ENCODE measurements at regions not wholly inside any gene's neighbourhood (a gene's known extent, or its start where the extent isn't known, plus 50 kb on each side); places are given as distances from the start of the nearest gene placed in this dataset.
"Not testable (repeated sequence)": the region's sequence is repeated elsewhere in the genome, so short reads cannot be mapped to it uniquely, and the experiment has no call there.

- no peak for DNase-seq (ENCODE audit: low read depth)
These were observed 55.2 kb downstream of the RTL3 start for GRCh38 chrX:78603908-78604307.

GRCh38 chrX:78595901-78596502 is 63.1 kb downstream of the RTL3 start:
- DNase-seq (ENCODE audit: low read depth) = no peak

DNA sequence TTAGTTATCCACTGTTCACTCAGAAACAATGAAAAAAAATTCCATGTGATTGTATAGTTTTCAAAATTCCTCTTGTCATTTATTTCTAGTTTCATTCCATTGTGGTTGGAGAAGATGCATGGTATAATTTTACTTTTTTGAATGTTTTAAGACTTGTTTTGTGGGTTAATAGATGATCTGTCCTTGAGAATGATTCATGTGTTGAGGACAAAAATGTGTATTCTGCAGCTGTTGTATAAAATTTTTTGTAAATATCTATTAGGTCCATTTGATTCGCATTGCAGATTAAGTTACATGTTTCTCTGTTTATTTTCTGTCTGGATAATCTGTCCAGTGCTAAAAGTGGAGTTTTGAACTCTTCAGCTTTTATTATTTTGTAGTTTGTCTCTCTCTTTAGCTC is 65.4 kb downstream of the RTL3 start:
- no peak for DNase-seq (ENCODE audit: low read depth)

DNA sequence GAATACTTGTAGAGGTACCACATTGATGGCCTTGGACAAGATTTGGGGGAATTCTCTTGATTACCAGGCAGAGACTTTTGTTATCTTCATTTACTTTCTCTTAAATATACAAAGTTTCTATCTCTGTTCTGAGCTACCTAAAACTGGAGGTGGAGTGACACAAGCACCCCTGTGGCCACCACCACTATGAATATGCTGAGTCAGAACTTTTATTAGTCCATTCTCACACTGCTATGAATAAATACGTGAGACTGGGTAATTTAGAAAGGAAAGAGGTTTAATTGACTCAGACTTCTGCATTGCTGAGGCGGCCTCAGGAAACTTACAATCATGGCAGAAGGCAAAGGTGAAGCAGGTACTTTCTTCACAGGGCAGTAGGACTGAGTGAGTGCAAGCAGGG is 67.1 kb downstream of the RTL3 start:
- no peak for DNase-seq (ENCODE audit: low read depth)

DNA sequence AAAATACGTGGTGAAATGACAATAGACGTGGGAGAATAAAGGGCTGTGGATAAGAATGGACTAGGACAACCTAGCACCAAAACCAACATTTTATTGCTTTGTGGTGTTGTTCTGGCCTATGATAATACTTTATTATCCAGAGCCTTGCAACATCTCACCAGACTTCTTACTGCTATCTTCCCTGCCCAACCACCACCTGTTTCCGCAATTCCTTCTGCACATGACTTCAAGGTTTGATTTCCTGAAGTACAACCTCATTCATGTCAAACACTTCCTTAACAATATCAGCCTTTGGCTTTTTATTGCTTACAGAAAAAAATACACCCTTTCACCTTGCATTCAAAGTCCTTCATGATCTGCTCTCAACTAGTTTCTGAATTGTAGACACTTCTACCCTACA is 84.8 kb downstream of the RTL3 start:
- no peak for DNase-seq (ENCODE audit: low read depth)

- no peak for DNase-seq (ENCODE audit: low read depth)
These were observed 85.5 kb downstream of the RTL3 start for GRCh38 chrX:78573630-78574029.

DNA sequence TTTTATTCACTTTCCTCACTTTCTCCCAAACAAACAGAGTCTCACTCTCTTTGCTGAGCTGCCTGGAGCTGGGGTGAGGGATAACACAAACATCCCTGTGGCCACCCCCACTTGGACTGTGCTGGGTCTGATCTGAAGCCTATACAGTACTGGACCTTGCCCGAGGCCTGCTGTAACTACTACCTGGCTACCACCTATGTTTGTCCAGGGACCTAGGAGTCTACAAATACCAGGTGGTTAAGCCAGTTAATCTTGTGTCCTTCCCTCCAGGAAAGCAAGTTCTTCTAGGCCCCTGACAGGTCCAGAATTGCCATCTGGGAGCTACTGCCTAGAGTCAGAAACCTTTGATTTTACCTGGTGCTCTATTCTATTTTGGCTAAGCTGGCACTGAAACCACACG is 87.3 kb downstream of the RTL3 start:
- no peak for DNase-seq (ENCODE audit: low read depth)

- DNase-seq (ENCODE audit: low read depth) = no peak
These were observed 103.6 kb downstream of the RTL3 start for GRCh38 chrX:78555401-78555980.

GRCh38 chrX:78552628-78553027 is 106.5 kb downstream of the RTL3 start:
- not testable (repeated sequence) for DNase-seq (ENCODE audit: low read depth)

- DNase-seq (ENCODE audit: low read depth) = no peak
These were observed 111.1 kb downstream of the RTL3 start for GRCh38 chrX:78548012-78548411.

GRCh38 chrX:78545233-78545632 is 113.9 kb downstream of the RTL3 start:
- no peak for DNase-seq (ENCODE audit: low read depth)

DNA sequence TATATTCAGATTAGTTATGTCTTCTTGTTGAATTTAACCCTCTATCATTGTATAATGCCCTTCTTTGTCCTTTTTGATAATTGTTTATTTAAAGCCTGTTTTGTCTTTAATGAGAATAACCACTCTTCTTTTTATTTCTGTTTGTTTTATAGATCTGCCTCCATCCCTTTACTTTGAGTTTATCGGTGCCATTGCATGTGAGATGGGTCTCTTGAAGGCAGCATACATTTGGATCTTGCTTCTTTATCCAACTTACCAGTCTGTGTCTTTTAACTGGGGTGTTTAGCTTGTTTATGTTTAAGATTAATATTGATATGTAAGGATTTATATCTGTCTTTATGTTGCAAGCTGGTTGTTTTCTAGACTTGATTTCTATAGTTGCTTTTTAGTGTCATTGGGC is 115.8 kb downstream of the RTL3 start:
- DNase-seq (ENCODE audit: low read depth) = no peak

- DNase-seq (ENCODE audit: low read depth) = no peak
These were observed 119.0 kb downstream of the RTL3 start for GRCh38 chrX:78540171-78540570.

DNA sequence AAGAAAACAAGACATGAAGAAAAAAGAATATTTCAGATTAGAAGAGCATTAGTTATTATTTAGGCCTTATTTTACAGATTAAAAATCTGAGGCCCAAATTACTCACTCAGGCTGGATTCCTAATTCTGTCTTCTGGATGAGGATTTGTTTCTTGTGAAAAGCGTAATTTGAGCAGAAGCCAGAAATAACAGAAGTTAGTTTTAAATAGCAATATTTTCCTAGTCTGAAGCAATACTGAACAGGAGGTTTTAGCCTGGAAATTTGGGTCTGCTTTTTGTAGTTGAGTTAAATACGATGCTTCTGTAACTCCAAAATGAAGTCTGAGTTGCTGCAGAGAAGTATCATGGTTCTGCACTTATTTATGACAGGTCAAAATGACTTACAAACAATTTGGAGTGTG is 124.9 kb downstream of the RTL3 start:
- DNase-seq (ENCODE audit: low read depth) = no peak

DNA sequence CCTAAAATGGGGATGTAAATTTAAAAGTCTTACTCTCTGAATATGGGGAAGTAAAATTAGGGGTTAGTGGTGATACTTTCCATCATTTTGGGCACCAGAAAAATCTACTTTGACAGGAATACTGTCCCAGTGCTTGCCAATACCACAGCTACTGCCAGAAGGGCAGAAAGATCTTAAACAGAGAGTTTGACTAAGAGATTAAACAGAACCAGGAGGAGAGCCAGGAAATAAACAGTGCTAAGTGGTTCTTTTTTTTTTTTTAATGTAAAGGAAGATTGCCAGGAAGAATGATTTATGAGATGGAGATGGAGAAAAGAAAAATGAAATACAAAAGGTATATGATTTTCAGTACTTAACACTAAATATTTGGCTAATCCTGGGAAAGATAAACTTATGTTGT is 126.8 kb downstream of the RTL3 start:
- no peak for DNase-seq (ENCODE audit: low read depth)

GRCh38 chrX:78527818-78528217 is 131.3 kb downstream of the RTL3 start:
- no peak for DNase-seq (ENCODE audit: low read depth)

DNA sequence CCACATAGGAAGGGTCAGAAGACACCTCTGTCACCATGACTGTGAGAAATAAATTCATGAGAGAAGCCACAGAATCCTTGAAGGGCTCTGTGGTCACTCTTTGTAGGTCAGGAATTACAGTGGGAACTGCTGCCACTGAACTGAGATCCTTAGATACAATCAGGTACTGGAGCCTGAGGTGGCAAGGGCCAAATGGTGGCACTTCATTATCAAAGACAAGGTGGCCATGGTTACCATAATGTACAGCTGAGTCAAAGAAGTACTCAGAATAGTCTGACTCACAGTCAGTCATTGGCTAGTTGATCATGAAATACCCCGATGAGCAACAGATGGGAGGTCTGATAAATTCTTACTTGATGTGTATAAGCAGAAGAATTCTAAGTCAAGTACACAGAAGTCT is 131.9 kb downstream of the RTL3 start:
- no peak for DNase-seq (ENCODE audit: low read depth)

DNA sequence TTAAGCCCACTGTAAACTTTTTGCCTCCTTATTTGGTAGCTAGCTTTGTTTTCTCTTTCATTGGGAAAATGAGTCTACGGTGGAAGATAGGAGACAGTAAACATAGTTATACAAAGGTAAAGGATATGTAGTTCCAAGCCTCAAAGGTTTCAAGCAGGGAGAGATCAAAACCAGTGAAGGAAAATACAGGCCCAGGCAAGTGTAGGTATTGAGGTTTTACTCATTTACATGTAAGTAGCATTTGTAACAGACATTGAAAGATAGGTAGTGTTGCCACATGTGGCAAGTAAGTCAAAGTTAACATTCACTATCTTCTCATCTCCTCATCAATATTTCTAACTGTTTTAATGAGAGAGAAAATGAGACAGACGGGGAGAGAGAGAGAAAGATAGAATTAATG is 136.5 kb downstream of the RTL3 start:
- no peak for DNase-seq (ENCODE audit: low read depth)

GRCh38 chrX:78517124-78517523 is 142.0 kb downstream of the RTL3 start:
- DNase-seq (ENCODE audit: low read depth) = peak; percentile 13

DNA sequence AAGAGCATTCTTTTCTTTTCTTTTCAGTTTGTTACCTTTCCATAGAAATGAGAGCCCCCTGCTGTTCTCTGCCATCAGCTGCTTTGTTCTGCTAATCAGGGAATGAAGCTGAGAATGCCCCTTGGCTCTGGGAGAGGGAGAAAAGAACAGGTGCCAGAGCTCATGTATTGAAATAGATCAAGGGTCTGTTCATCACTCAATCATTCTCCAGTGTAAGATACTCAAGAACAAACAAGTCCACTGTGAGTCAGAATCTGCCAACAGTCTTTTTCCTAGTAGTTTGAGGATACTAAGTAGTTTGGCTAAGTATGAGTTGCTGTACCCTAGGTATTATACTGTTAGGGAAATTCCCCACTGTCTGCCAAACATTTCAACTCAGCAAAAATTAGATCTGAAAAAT is 144.3 kb downstream of the RTL3 start:
- no peak for DNase-seq (ENCODE audit: low read depth)

GRCh38 chrX:78513971-78514738 is 145.0 kb downstream of the RTL3 start:
- DNase-seq (ENCODE audit: low read depth) = no peak

GRCh38 chrX:78506248-78506647 is 152.9 kb downstream of the RTL3 start:
- DNase-seq (ENCODE audit: low read depth) = no peak

- no peak for DNase-seq (ENCODE audit: low read depth)
These were observed 162.6 kb downstream of the RTL3 start for GRCh38 chrX:78496483-78496882.

DNA sequence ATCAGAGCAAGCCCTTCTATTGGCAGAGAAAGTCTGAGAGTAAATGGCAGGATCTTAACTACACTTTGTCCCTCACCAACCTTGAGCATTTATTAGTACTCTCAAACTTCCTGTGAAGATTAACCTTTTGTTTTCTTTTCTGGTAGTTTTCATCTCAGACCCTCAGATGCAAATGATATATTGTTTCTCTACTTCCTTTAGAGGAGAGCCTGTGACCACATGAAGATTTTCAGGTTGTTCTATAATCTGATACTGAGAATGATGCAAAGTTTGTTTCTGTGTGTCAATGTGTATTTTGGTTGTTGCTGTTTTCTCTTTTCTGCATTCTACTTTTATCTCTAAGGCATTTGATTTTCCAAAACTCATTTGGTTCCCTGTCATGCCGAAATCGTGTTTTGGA is 165.8 kb upstream of the CYSLTR1 start:
- no peak for DNase-seq (ENCODE audit: low read depth)

All from activated T-cell treated with anti-CD3 and anti-CD28 coated beads for 48 hours (primary cell).